AG10803 (cell line): ENCODE measurements at regions not wholly inside any gene's neighbourhood (a gene's known extent, or its start where the extent isn't known, plus 50 kb on each side); places are given as distances from the start of the nearest gene placed in this dataset.

Experiments
- DNase-seq: peaks from one replicate; pipeline ENCODE4 v3.0.0; 2010; ENCODE audit warnings: low read depth
- H3K4me3 ChIP-seq: 2 replicates; pipeline ENCODE4 v1.5.1; 2011; ENCODE audit warnings: mild to moderate bottlenecking, low read length, control low read depth
- TF ChIP-seq, protein P1 (sequence below): conservative IDR thresholded peaks from 2 replicates; pipeline ENCODE4 v1.5.1; 2011; ENCODE audit warnings: mild to moderate bottlenecking, low read length, control low read depth, inconsistent platforms

DNA sequence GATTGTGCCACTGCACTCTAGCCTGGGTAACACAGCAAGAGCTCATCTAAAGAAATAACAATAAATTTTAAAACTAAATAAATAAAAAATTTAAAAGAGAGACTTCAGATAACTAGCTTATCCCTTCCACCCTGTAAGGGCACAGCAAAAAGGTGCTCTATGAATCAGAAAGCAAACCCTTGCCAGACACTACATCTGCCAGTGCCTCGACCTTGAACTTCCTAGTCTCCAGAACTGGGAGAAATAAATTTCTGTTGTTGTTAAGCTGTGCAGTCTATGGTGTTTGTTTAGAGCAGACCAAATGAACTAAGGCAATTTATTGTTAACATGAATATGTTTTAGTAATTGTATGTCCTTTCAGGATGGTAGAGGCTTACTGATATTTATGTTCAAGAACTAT lies 174.9 kb upstream of the TRIM24 start:
- TF ChIP-seq, protein P1, sequence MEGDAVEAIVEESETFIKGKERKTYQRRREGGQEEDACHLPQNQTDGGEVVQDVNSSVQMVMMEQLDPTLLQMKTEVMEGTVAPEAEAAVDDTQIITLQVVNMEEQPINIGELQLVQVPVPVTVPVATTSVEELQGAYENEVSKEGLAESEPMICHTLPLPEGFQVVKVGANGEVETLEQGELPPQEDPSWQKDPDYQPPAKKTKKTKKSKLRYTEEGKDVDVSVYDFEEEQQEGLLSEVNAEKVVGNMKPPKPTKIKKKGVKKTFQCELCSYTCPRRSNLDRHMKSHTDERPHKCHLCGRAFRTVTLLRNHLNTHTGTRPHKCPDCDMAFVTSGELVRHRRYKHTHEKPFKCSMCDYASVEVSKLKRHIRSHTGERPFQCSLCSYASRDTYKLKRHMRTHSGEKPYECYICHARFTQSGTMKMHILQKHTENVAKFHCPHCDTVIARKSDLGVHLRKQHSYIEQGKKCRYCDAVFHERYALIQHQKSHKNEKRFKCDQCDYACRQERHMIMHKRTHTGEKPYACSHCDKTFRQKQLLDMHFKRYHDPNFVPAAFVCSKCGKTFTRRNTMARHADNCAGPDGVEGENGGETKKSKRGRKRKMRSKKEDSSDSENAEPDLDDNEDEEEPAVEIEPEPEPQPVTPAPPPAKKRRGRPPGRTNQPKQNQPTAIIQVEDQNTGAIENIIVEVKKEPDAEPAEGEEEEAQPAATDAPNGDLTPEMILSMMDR, result no peak
- DNase-seq, result no peak
- H3K4me3 ChIP-seq, result no peak overlapping the region

DNA sequence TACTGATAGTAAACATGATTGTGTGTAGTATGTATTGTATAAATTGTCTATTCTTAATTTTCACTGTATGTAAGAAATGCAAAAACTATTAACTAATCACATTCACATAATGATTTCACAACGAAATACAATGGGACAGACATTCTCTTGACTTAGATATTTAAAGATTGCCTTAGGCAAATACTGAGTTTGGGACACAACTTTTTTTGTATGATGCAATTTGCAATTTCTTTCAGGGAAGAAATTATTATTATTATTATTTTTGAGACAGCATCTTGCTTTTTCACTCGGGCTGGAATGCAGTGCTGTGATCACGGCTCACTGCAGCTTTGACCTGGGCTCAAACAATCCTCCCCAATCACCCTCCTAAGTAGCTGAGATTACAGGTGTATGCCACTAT lies 173.2 kb upstream of the TRIM24 start:
- DNase-seq, result no peak
- H3K4me3 ChIP-seq, result no peak overlapping the region
- TF ChIP-seq, protein P1, result no peak

DNA sequence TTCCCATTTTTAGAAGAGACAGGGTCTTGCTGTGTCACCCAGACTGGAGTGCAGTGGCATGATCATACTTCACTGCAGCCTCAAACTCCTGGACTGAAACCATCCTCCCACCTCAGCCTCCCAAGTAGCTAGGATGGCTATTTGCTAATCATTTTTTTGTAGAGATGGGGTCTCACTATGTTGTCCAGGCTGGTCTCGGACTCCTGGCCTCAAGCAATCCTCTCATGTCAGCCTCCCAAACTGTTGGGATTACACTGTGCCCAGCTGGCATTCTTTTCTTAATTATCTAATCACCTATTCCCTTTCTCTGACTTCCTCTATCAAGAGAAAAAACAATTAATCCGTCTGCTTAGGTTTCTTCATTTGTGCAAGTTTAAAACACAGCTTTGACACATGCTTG lies 172.5 kb upstream of the TRIM24 start:
- TF ChIP-seq, protein P1, result no peak
- DNase-seq, result no peak
- H3K4me3 ChIP-seq, result no peak overlapping the region

DNA sequence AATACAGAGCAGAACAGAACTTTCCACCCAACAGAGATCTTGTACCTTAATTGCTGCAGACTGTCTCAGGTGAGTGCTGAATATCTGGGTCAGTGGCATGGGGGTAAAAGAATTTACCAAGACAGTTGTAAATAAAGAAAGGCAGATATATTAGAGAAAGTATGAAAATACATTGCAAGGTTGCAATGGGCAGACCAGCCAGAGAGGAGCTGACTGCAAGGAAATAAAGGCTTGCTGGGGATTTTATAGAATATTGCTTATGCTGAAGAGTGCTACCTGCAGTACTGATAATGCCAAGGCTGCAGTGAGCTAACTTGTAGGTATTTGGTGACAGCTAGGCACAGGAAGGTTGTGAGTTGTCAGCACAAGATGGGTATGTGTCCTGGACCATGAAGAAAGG lies 171.0 kb upstream of the TRIM24 start:
- DNase-seq, result no peak
- no peak overlapping the region for H3K4me3 ChIP-seq
- TF ChIP-seq, protein P1, result no peak

DNA sequence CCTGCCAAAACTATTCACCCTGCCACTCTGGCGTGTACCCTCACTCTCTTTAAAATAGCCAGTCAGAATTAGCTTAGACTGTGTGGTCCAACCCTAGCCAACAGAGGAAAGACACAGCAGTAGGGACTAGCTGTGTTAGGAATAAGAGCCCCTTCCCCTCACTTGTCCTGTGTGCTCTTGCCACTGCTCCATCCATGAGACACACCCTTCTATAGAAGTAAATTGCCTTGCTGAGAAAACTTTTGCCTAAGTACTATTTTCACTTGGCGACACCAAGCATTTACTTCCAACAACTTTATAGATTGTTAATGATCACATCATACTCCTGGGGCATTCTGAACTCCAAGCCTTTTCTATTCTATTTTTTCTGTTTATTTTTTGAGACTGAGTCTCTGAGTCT lies 170.2 kb upstream of the TRIM24 start:
- DNase-seq, result no peak
- TF ChIP-seq, protein P1, result no peak
- no peak overlapping the region for H3K4me3 ChIP-seq

DNA sequence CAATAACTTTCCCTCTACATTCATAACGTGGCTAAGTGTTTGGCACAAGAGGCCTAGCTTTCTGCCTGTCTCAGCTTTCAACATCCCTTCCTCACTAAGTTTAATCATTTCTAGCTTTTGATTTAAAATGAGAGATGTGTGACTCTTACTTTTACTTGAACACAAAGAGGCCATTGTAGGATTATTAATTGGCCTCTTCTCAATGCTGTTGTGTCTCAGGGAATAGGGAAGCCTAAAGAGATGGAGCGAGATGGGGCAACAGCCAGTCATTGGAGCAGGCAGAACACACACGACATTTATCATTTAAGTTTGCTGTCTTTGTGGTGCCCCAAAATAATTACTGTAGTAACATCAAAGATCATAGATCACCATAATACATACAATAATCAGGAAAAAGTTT lies 167.1 kb upstream of the TRIM24 start:
- H3K4me3 ChIP-seq, result no peak overlapping the region
- DNase-seq, result no peak
- TF ChIP-seq, protein P1, result no peak

DNA sequence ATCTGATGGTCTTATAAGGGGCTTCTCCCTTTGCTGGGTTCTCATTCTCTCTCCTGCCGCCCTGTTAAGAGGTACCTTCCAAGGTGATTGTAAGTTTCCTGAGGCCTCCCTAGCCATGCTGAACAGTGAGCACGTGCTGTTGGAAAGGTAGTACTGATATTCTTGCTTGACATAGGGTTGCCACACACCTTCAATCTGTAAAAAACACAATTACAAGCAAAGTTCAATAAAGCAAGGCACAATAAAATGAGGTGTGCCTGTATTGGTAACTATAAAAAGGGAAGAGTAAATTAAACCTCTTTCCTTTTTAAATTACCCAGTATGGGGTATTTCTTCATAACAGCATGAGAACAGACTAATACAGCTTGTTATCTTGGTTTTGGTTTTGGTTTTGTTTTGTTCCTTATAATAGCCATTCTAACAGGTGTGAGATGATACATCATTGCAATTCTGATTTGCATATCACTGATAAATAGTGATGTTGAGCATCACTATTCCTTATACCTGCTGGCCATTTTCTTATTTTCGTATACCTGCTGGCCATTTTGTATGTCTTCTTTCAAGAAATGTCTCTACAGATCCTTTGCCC lies 164.9 kb upstream of the TRIM24 start:
- no peak for DNase-seq
- TF ChIP-seq, protein P1, result no peak
- H3K4me3 ChIP-seq, result no peak overlapping the region
